GM12891 (cell line): ENCODE measurements at regions not wholly inside any gene's neighbourhood (a gene's known extent, or its start where the extent isn't known, plus 50 kb on each side); places are given as distances from the start of the nearest gene placed in this dataset.
"Not testable (repeated sequence)": the region's sequence is repeated elsewhere in the genome, so short reads cannot be mapped to it uniquely, and the experiment has no call there.

Experiments used
- DNase-seq: peaks from one replicate; pipeline ENCODE4 v3.0.0; 2011; ENCODE audit warnings: low spot score; ENCODE audit not compliant: insufficient read length
- FAIRE-seq: peaks from 2 replicates; lab custom pipeline; 2011; peaks lifted over from hg19 to GRCh38; lab: Jason Lieb, UNC
- PAX5 ChIP-seq: IDR thresholded peaks from 2 replicates; pipeline ENCODE4 v1.6.1; 2011; ENCODE audit warnings: low read length, moderate library complexity, mild to moderate bottlenecking; ENCODE audit not compliant: insufficient read depth, severe bottlenecking
- POLR2A ChIP-seq: IDR thresholded peaks from 2 replicates; pipeline ENCODE4 v1.6.1; 2011; ENCODE audit warnings: low read depth, low read length, control low read depth
- POLR2AphosphoS5 ChIP-seq: IDR thresholded peaks from 2 replicates; pipeline ENCODE4 v1.6.1; 2011; ENCODE audit warnings: low read depth, low read length, control low read depth
- POU2F2 ChIP-seq: IDR thresholded peaks from 2 replicates; pipeline ENCODE4 v1.6.1; 2011; ENCODE audit warnings: low read depth, mild to moderate bottlenecking, control low read depth, low read length, moderate library complexity
- SPI1 ChIP-seq: IDR thresholded peaks from 2 replicates; pipeline ENCODE4 v1.6.1; 2011; ENCODE audit warnings: low read depth, low read length, control low read depth
- TAF1 ChIP-seq: IDR thresholded peaks from 2 replicates; pipeline ENCODE4 v1.6.1; 2011; ENCODE audit warnings: low read depth, low read length, control low read depth

DNA sequence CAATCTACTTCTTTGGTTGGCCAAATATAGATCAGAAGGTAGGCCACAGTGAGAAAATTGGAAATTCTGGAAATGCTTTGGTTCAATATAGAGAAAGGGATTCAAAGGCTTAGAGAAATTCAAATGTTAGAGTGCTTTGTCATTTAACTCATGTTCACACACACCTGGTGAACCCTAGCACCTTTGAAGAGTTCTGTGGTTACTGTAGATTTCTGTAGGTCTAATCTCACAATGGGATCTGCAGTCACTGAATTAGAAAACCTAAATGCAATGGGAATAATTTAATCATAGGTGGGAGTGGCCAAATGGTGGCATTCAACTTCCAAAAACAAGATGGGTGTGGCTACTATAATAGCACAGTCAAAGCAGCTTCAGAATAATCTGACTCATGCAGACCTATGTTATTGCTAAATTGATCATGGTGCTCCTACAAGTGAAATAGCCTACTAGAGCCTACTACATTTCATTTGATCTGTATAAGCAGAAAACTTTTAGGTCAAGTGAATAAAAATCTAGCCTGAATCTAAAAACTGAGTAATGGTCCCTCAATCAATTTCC is 1152.9 kb downstream of the PCDH9 start:
- TF ChIP-seq POLR2A (no peak), POU2F2 (no peak), TAF1 (no peak), POLR2AphosphoS5 (no peak), SPI1 (no peak), PAX5 (no peak)
- no peak for FAIRE-seq
- DNase-seq = no peak

DNA sequence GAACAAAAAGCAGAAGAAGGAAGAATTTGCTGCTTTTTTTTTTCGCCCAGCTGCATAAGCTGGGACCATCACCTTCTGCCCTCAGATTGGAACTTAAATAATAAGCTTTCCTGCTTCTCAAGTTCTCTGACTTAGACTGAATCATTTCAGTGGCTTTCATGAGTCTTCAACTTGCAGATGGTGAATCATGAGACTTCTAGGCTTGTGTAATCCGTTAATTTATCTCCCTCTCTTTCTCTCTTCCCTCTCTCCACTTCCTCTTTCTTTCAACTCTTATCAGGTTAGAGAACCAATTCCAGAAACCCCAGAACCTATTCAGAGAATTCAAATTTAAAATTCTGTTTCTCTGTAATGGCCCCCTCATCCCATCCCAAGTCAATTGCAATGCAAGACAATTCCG is 1153.7 kb downstream of the PCDH9 start:
- no peak for DNase-seq
- TF ChIP-seq POLR2AphosphoS5 (no peak), POLR2A (no peak), PAX5 (no peak), TAF1 (no peak), POU2F2 (no peak), SPI1 (no peak)

DNA sequence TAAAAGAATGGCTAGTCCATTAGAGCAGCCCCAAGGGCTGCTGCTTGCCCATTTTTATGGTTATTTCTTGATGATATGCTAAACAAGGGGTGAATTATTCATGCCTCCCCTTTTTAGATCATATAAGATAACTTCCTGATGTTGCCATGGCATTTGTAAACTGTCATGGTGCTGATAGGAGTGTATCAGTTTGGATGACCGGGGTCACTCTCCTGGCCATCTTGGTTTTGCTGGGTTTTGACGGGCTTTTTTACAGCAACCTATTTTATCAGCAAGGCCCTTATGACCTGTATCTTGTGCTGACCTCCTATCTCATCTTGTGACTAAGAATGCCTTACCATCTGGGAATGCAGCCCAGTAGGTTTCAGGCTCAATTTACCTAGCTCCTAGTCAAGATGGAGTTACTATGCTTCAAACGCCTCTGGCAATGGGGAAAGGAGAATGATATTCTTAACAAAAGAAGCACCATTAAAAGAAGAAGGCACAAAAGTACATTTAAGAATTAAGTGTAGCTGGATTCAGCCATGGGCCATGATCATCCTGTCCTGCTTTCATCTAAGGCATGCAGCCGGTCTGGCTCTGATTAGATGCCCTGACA is 1156.0 kb downstream of the PCDH9 start:
- no peak for TF ChIP-seq SPI1
- TF ChIP-seq POU2F2 = no peak
- DNase-seq (no peak), FAIRE-seq (no peak)

More for the DNA sequence above, 1153.7 kb downstream of the PCDH9 start:
- no peak for FAIRE-seq

DNA sequence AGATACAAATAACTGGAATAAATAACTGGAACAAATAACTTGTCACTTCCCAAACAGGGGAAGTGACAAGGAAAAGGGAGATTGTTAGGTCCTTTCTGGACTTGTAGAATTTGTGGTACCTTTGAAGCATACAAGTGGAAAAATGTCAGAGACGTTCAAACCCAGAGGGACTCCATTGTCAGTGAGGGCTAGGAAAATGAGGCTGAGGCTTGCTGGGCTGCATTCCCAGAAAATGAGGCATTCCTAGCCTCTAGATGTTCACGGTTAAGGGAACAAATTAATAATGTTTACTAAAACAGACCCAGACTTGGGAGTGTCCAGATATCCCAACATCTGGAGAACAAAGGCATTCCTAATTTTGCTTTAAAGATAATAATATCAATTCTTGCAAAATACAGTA is 1158.0 kb downstream of the PCDH9 start:
- not testable (repeated sequence) for DNase-seq, FAIRE-seq

DNA sequence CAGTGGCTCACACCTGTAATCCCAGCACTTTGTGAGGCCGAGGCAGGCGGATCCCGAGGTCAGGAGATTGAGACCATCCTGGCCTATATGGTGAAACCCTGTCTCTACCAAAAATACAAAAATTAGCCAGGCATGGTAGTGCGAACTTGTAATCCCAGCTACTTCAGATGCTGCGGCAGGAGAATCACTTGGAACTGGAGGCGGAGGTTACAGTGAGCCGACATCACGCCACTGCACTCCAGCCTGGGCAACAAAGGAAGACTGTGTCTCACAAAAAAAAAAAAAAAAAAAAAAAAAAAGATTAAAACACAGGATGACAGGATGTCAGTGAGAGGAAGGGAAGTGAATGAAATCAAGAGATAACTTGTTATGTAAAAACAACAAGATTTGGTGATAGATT is 1158.5 kb downstream of the PCDH9 start:
- no peak for FAIRE-seq
- TF ChIP-seq POLR2A (no peak), TAF1 (no peak), POLR2AphosphoS5 (no peak), POU2F2 (no peak), SPI1 (no peak), PAX5 (no peak)
- no peak for DNase-seq

DNA sequence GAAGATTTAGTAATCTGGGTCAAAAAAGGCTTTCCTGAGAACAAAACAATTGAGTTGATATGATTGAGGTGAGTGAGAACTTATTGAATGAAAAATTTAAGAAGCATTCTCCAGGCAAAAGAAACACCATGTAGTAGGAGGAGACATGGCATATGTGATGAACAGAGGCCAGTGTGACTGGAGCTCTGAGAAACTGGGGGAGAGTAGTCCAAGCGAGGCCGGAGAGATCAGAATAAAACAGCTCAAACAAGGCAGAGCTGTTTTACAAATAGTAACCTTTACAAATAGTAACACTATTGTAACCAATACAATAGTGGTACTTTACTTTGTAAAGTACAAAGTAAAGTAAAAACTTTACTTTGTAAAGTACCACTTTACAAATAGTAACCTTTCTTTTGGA is 1159.1 kb downstream of the PCDH9 start:
- DNase-seq (no peak), FAIRE-seq (no peak)
- TF ChIP-seq POU2F2 (no peak), PAX5 (no peak), POLR2A (no peak), TAF1 (no peak), POLR2AphosphoS5 (no peak), SPI1 (no peak)

DNA sequence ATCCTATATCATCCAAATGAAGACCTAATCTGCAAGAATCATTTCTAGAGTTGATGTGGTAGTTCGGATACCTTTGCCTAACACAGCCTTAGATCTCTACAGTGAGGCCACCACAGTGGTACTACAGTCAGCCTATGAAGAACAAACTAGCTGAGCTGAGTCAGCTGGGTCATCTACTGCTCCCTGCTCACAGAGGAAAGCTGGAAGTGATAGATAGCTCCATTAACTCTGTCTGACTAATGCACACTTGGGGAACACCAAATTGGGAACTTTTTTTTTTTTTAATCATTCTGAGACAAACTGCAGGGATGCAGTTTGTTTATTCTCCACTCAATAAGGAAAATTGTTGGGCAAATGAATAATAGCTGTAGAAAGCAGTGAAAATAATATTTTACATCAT is 1160.6 kb downstream of the PCDH9 start:
- DNase-seq (no peak), FAIRE-seq (no peak)
- TF ChIP-seq POLR2AphosphoS5 (no peak), POLR2A (no peak)

DNA sequence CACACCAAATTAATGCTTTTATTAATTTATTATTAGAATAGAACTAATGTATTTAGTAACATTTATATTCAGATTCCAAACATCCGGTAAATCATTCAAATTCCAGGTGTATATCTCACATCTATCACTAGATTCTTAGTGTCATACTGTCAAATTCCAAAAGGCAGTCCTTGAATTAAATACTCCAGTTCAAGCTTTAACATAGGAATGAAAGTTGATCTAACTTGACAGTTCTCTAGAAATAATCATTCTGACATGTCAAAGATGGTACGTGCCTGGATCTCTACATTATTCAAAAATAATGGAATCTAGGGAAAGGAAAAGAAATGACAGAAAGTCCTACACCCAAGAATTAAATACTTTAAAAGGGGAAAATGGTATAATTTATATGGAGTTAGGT is 1161.5 kb downstream of the PCDH9 start:
- TF ChIP-seq TAF1 = no peak
- no peak for TF ChIP-seq PAX5
- TF ChIP-seq POLR2A = no peak
- TF ChIP-seq SPI1 = no peak
- TF ChIP-seq POLR2AphosphoS5 = no peak
- no peak for DNase-seq
- no peak for FAIRE-seq

DNA sequence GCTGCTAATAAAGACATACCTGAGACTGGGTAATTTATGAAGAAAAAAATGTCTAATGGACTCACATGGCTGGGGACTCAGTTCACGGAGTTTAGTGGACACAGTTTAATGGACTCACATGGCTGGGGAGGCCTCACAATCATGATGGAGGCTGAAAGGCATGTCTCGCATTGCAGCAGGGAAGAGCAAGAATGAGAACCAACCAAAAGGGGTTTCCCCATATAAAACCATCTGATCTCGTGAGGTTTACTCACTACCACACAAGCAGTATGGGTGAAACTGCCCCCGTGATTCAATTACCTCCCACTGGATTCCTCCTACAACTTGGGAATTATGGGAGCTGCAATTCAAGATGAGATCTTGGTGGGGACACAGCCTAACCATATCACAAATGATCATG is 1181.2 kb downstream of the PCDH9 start:
- no peak for TF ChIP-seq TAF1
- no peak for TF ChIP-seq POLR2AphosphoS5
- no peak for TF ChIP-seq POU2F2
- TF ChIP-seq SPI1 = no peak
- no peak for TF ChIP-seq PAX5
- no peak for TF ChIP-seq POLR2A
- DNase-seq (no peak), FAIRE-seq (no peak)

DNA sequence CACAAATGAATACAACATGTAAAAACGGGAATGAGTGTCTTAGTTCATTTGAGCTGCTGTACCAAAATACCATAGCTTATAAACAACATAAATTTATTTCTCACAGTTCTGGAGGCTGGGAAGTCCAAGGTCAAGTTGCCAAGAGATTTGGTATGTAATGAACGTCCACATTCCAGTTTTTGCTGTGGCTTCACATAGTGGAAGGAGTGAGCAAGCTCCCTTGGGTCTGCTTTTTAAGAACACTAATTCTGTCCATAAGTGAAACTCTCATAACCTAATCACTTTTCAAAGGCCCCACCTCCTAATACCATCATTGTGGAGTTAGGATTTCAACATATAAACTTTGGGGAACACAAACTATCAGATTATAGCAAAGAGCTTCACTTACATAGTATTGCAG is 1189.6 kb downstream of the PCDH9 start:
- FAIRE-seq = no peak
- DNase-seq = no peak
- TF ChIP-seq POLR2AphosphoS5 (no peak), TAF1 (no peak), PAX5 (no peak), POU2F2 (no peak), SPI1 (no peak), POLR2A (no peak)

DNA sequence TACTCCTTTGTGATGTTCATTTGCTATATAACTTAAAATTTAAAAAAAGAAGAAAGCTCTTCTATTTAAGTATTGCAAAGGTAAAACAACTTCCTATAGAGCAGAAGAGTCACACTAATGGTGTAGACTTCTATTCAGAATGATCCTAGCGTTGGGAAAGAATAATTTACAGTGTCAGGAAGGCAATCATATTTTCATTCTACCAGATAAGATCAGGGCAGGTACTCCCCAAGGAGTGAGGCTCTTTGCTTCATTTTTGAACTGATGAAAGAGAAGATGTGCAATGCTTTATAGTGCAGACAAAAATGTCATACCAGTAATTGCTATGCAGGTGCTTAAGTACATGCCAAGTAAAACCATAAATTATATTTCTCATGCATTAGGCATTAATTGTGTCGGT is 1193.0 kb downstream of the PCDH9 start:
- DNase-seq (no peak), FAIRE-seq (no peak)
- TF ChIP-seq SPI1 = no peak
- no peak for TF ChIP-seq TAF1
- no peak for TF ChIP-seq POU2F2
- no peak for TF ChIP-seq PAX5
- TF ChIP-seq POLR2AphosphoS5 = no peak
- no peak for TF ChIP-seq POLR2A
